Mammary epithelial cell (primary cell): ENCODE measurements at regions not wholly inside any gene's neighbourhood (a gene's known extent, or its start where the extent isn't known, plus 50 kb on each side); places are given as distances from the start of the nearest gene placed in this dataset.

Source experiments
- CTCF ChIP-seq, 2 donors: IDR thresholded peaks in 1 of 2; conservative IDR thresholded peaks in 1 of 2; 2 replicates each; pipeline ENCODE4 v1.5.1; 2011 to 2012; ENCODE audit warnings: inconsistent platforms in 2 of 2, low read length in 2 of 2, mild to moderate bottlenecking in 2 of 2, control low read depth in 1 of 2, low read depth in 1 of 2; ENCODE audit not compliant: insufficient read depth in 1 of 2; ENCODE audit errors: extremely low read depth in 1 of 2
- EZH2 ChIP-seq: IDR thresholded peaks from 2 replicates; pipeline ENCODE4 v1.6.1; 2012; ENCODE audit warnings: low read length, inconsistent platforms, borderline replicate concordance

GRCh38 chr15:96424674-96425073 lies 94.2 kb downstream of the NR2F2 start:
- TF ChIP-seq CTCF (conservative IDR thresholded peaks at IDR 0.05 in 1 of 2, IDR thresholded peaks at IDR 0.05 in 1 of 2; ENCODE audit: extremely low read depth in 1 of 2, insufficient read depth in 1 of 2, low read depth in 1 of 2, low read length in 2 of 2) (no peak), EZH2 (no peak)
